Skeletal muscle satellite cell (primary cell): ENCODE measurements at regions not wholly inside any gene's neighbourhood (a gene's known extent, or its start where the extent isn't known, plus 50 kb on each side); places are given as distances from the start of the nearest gene placed in this dataset.
"Not testable (repeated sequence)": the region's sequence is repeated elsewhere in the genome, so short reads cannot be mapped to it uniquely, and the experiment has no call there.

Experiments
- H3K27me3 ChIP-seq: 2 replicates; pipeline ENCODE4 v1.7.0; 2013; ENCODE audit warnings: low read length; ENCODE audit not compliant: control insufficient read depth, insufficient read depth
- H3K36me3 ChIP-seq: 2 replicates; pipeline ENCODE4 v1.7.0; 2013; ENCODE audit warnings: mild to moderate bottlenecking, control low read depth, low read length; ENCODE audit not compliant: insufficient read depth
- H3K4me1 ChIP-seq: 2 replicates; pipeline ENCODE4 v1.7.0; 2013; ENCODE audit warnings: low read length; ENCODE audit not compliant: control insufficient read depth, insufficient read depth
- H3K4me2 ChIP-seq: 2 replicates; pipeline ENCODE4 v1.7.0; 2013; ENCODE audit warnings: mild to moderate bottlenecking, low read length
- H3K4me3 ChIP-seq: 2 replicates; pipeline ENCODE4 v1.7.0; 2013; ENCODE audit warnings: low read length
- H3K9ac ChIP-seq: 2 replicates; pipeline ENCODE4 v1.7.0; 2013; ENCODE audit warnings: mild to moderate bottlenecking, low read depth, low read length, moderate library complexity
- H3K9me3 ChIP-seq: replicated peaks from 2 replicates; pipeline ENCODE4 v1.7.0; 2013; ENCODE audit warnings: mild to moderate bottlenecking, control low read depth, low read length

DNA sequence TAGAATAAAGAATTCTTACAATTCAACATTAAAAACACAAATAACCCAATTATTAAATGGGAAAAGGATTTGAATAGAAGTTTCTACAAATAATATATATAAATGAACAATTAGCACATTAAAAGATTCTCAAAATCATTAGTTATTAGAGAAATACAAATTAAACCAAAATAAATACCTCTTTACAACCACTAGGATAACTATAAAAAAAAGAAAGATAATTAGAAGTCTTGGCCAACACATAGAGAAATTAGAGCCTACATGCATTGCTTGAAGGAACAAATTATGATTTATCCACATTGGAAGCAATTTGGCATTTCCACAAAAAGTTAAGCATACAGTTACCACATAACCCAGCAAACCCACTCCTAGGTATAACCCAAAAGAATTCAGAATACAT is 502.3 kb upstream of the UBE2E2 start:
- Histone ChIP-seq H3K36me3 (no peaks in the 10 kb centered on the region), H3K27me3 (peaks cover 5% of the 10 kb centered on the region), H3K4me3 (no peak overlapping the region), H3K9ac (no peak overlapping the region), H3K9me3 (no peaks in the 10 kb centered on the region), H3K4me1 (no peaks in the 10 kb centered on the region), H3K4me2 (no peak overlapping the region)

DNA sequence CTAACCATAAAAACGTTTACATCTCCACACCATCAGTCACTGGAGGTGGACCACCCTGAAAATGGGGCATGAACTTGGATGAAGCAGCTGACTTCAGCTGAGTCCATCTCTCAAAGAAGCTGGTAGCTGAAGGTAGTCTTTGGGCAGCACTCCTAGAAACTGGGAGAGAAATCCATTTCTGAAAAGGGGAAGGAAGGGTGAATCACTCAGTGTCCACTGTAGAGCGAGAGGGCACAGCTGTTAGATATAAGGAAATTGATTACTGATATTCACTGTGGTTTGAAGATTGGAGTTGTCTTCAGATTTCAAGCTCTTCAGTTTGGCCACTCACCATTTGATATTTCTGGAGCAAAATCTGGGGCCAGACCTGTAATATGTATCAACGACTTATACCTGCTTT is 499.0 kb upstream of the UBE2E2 start:
- Histone ChIP-seq H3K9ac (no peak overlapping the region), H3K4me2 (no peak overlapping the region)

DNA sequence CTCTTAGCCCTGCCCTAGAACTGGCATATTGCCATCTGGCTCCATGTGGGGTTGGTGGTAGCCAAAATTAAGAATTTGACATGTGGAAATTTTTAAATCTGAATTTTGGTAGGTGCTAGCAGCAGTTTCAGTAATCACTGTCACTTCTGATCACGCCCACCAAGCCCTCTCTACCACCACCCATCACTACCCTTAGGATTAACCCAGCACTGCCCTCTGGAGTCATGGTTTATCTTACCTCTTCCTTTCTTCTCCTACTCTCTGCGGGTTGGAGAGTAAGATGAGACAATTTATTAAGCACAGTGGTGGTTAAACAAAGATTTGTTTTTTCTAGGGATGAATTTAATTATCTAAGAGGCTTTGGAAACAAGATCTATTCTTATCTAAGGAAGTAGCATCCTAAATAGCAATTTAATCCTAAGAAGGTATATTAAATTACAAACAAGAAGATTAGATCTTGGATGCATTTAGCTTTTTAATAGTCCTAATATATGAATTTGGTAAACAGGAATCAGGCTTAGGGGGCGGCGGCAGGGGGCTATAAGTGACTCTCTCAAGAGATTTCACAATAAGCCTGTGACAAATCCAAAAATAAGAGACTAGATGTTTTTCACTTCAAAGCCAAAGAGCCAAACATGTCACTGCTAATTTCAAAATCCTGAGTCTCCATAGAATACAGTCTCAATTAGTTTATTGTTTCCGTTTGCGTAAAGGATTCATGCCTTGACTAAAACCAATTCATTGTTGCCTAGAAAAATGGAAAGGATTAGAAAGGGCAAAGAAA is 498.4 kb upstream of the UBE2E2 start:
- no peak overlapping the region for H3K4me3 ChIP-seq

More for the DNA sequence above, 499.0 kb upstream of the UBE2E2 start:
- Histone ChIP-seq H3K4me1 (no peaks in the 10 kb centered on the region), H3K36me3 (no peaks in the 10 kb centered on the region), H3K9me3 (no peaks in the 10 kb centered on the region), H3K27me3 (peaks cover 5% of the 10 kb centered on the region), H3K4me3 (no peak overlapping the region)

DNA sequence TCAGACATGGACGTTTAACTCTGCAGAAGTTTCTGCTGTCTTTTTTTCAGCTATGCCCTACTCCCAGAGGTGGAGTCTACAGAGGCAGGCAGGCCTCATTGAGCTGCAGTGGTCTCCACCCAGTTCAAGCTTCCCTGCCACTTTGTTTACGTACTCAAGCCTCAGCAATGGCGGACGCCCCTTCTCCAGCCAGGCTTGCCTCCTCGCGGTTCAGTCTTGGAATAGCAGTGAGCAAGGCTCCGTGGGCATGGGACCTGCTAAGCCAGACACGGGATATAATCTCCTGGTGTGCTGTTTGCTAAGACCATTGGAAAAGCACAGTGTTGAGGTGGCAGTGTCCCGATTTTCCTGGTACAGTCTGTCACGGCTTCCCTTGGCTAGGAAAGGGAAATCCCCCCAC is 496.2 kb upstream of the UBE2E2 start:
- not testable (repeated sequence) for H3K4me2 ChIP-seq, H3K27me3 ChIP-seq, H3K36me3 ChIP-seq, H3K9ac ChIP-seq, H3K4me3 ChIP-seq, H3K9me3 ChIP-seq, H3K4me1 ChIP-seq

More for the DNA sequence above, 498.4 kb upstream of the UBE2E2 start:
- no peak overlapping the region for H3K4me2 ChIP-seq
- H3K4me1 ChIP-seq, result no peaks in the 10 kb centered on the region
- H3K27me3 ChIP-seq, result peaks cover 5% of the 10 kb centered on the region
- no peaks in the 10 kb centered on the region for H3K36me3 ChIP-seq
- H3K9me3 ChIP-seq, result no peaks in the 10 kb centered on the region
- no peak overlapping the region for H3K9ac ChIP-seq

DNA sequence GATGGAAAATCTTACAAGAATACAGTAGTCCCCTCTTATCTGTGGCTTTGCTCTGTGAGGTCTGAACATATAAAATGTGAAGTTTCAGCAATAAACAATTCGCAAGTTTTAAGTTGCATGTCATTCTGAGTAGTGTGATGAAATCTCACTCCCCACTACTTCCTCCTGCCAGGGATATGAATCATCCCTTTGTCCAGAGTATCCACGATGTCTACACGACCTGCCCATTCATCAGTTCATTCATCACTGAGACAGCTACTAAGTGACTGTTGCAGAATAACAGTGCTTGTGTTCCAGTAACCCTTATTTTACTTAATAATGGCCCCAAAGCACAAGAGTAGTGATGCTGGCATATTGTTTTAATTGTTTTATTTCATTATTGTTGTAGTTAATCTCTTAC is 489.2 kb upstream of the UBE2E2 start:
- Histone ChIP-seq H3K4me1 (peaks cover 10% of the 10 kb centered on the region), H3K9ac (no peak overlapping the region), H3K9me3 (no peaks in the 10 kb centered on the region), H3K36me3 (no peaks in the 10 kb centered on the region), H3K4me3 (no peak overlapping the region), H3K4me2 (no peak overlapping the region), H3K27me3 (no peaks in the 10 kb centered on the region)

DNA sequence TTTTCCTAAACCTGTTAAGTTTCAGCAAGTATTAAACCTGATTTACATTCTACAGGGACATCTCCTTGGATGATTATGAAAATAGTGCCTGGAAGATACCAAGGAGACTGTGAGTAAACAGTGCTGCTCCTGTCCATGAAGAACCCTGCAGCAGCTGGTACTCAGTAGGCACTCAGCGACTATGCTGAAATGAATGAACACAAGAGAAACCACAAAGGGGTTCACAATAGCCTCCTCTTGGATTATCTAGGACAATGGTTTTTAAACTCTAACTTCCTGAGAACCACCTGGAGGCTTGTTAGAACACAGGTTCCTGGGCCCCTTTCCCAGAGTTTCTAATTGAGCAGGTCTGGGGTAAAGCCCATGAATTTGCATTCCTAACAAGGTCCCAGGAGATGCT is 488.4 kb upstream of the UBE2E2 start:
- Histone ChIP-seq H3K4me3 (no peak overlapping the region), H3K9ac (no peak overlapping the region), H3K4me2 (no peak overlapping the region), H3K27me3 (no peaks in the 10 kb centered on the region), H3K4me1 (peaks cover 10% of the 10 kb centered on the region), H3K36me3 (no peaks in the 10 kb centered on the region), H3K9me3 (no peaks in the 10 kb centered on the region)

DNA sequence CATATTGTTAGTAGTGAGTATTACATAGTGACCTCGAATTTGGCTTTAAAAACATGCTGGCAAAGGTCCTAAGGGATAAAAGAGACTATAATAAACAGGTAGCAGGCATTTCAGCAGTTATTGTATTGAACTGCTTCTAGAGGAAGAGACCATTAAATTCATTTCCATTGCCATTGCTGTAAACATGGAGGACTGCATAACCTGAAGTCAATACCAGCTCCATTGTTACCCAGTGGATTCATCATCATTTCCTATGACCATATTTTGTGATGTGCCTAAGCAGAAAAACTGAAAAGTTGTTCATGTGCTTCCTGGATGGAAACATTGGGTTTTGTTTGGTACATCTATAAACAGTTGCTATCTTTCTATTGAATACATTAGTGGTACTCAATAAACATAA is 482.5 kb upstream of the UBE2E2 start:
- H3K4me3 ChIP-seq, result no peak overlapping the region
- no peaks in the 10 kb centered on the region for H3K4me1 ChIP-seq
- H3K27me3 ChIP-seq, result no peaks in the 10 kb centered on the region

DNA sequence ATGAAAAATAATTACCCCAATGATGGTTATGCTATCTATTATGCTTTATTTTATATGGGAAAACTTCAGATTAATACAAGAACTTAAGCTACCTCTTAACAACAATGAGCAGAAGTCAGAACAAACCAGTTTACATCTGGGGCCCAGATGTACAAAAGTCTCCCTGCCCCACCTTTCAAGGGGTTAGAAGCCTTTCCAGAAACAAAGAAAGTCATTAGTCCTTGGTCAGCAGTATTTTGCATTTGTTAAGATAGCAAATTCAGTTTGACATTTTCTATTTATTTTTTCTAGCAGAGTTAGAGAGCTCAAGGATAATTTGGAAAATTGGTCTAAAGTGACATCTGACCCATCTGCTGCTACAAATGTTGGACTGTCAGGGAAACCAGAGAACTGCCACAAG is 478.7 kb upstream of the UBE2E2 start:
- H3K36me3 ChIP-seq, result no peaks in the 10 kb centered on the region
- H3K4me1 ChIP-seq, result no peaks in the 10 kb centered on the region
- H3K27me3 ChIP-seq, result no peaks in the 10 kb centered on the region
- H3K4me3 ChIP-seq, result no peak overlapping the region
- no peaks in the 10 kb centered on the region for H3K9me3 ChIP-seq
- H3K9ac ChIP-seq, result no peak overlapping the region
- no peak overlapping the region for H3K4me2 ChIP-seq

More for the DNA sequence above, 482.5 kb upstream of the UBE2E2 start:
- H3K9me3 ChIP-seq, result no peaks in the 10 kb centered on the region
- no peak overlapping the region for H3K4me2 ChIP-seq
- no peak overlapping the region for H3K9ac ChIP-seq
- no peaks in the 10 kb centered on the region for H3K36me3 ChIP-seq

DNA sequence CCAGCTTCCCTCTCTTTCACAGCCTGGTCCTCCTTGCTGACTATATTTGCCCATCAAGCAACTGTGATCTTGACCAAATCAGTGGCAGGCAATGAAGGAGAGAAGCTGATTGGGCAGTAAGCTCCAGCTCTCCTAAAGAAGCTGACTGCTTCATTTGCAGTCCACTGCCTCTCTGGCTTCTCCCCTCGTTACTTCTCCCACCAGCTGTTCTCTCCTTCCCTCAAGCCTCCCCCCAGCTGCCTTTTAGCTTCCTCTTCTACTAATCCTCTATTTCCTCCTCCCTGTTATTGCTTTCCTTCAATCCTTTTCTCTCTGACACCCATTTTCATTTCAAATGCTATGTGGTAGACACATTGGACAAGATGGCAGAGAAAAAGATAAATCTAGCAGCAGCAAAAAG is 474.7 kb upstream of the UBE2E2 start:
- H3K4me2 ChIP-seq, result no peak overlapping the region
- no peaks in the 10 kb centered on the region for H3K36me3 ChIP-seq
- no peaks in the 10 kb centered on the region for H3K4me1 ChIP-seq
- H3K27me3 ChIP-seq, result peaks cover 7% of the 10 kb centered on the region
- H3K9me3 ChIP-seq, result no peaks in the 10 kb centered on the region
- no peak overlapping the region for H3K4me3 ChIP-seq
- H3K9ac ChIP-seq, result no peak overlapping the region

DNA sequence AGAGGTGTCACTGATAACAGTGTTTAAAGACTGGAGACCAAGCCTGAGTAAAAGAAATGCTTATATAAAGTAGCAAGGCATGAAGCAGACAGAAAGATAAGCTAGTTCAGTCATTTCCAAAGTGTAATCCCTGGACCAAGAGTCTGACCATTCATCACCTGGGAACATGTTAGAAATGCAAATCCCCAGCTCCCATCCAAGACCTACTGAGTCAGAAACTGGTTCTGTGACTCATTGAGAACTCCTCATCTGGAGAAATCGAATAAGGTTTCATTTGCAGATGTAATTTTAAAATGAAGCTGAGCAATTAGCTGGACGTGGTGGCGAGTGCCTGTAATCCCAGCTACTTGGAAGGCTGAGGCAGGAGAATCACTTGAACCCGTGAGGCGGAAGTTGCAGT is 473.9 kb upstream of the UBE2E2 start:
- Histone ChIP-seq H3K4me1 (no peaks in the 10 kb centered on the region), H3K4me3 (no peak overlapping the region), H3K27me3 (peaks cover 7% of the 10 kb centered on the region), H3K9me3 (no peaks in the 10 kb centered on the region), H3K36me3 (no peaks in the 10 kb centered on the region), H3K4me2 (no peak overlapping the region), H3K9ac (no peak overlapping the region)

DNA sequence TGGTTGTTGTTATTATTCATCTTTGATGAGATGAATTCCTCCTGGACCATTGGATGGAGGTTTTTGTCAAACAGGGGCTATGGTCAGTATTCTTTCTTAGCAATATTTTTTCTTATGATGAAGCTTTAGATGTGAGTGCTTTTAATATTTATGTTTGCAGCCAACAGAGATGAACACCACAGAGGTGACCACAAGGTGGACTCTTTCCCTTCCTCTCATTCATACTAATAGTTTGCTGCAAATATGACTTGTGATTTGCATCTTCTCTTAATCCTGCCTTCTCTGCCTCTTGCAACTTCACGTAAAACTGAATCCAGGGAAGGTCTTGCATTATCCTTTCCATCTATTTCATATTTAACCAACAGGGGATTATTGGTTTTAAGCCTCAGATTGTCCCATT is 473.1 kb upstream of the UBE2E2 start:
- Histone ChIP-seq H3K27me3 (peaks cover 10% of the 10 kb centered on the region), H3K9me3 (no peaks in the 10 kb centered on the region), H3K4me3 (no peak overlapping the region), H3K4me1 (no peaks in the 10 kb centered on the region), H3K9ac (no peak overlapping the region), H3K4me2 (no peak overlapping the region), H3K36me3 (no peaks in the 10 kb centered on the region)

DNA sequence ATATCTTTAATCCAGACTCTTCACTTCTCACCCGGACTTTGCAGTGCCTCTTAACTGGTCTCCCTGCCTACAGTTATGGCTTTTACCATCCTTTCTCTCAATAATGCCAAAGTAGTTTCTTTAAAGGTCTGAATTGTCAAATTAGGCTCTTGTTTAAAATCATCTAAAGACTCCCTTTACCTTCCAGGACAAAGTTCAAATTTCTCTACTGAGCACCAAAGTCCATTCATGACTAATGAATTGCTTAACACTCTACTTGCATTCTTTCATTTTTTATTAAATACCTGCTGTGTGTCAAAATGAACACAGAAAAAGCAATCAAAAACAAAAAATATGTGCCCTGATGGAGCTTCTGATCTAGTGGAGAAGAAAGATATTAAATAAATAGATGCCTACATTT is 472.4 kb upstream of the UBE2E2 start:
- H3K4me2 ChIP-seq, result no peak overlapping the region
- no peak overlapping the region for H3K9ac ChIP-seq
- H3K4me3 ChIP-seq, result no peak overlapping the region
- no peaks in the 10 kb centered on the region for H3K36me3 ChIP-seq
- no peaks in the 10 kb centered on the region for H3K9me3 ChIP-seq
- no peaks in the 10 kb centered on the region for H3K4me1 ChIP-seq
- peaks cover 10% of the 10 kb centered on the region for H3K27me3 ChIP-seq
